HG02798 (cell line): ENCODE measurements at regions not wholly inside any gene's neighbourhood (a gene's known extent, or its start where the extent isn't known, plus 50 kb on each side); places are given as distances from the start of the nearest gene placed in this dataset.

Experiments
- ATAC-seq: cut with Tn5 transposase; IDR thresholded peaks from one replicate; pipeline ENCODE4 v1.9.1; 2021; ENCODE audit warnings: mild to moderate bottlenecking; ENCODE audit not compliant: unreplicated experiment, poor library complexity

GRCh38 chr4:144300616-144301015 is 160.1 kb upstream of the GYPA start:
- ATAC-seq = no peak

GRCh38 chr4:144302704-144303536 is 162.4 kb upstream of the GYPA start:
- no peak for ATAC-seq

- ATAC-seq = no peak
Measured at GRCh38 chr4:144304025-144304424, 163.5 kb upstream of the GYPA start.

DNA sequence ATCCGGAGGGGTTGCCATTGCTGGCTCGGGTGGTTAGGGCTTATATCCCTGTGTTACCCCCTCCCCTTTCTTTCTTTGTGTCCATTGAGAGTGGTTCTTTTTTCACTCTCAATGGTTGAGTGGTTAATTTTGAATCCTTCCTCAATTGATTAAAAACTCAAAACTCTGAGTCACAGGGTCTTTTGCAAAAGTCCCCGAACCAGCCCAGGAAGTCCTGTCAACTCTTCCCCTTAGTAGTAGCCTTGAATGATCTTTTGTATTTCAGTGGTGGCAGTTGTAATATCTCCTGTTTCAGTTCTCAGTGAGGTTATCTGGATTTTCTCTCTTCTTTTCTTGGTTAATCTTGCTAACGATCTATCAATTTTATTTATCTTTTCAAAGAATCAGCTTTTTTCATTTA is 170.0 kb upstream of the GYPA start:
- no peak for ATAC-seq

DNA sequence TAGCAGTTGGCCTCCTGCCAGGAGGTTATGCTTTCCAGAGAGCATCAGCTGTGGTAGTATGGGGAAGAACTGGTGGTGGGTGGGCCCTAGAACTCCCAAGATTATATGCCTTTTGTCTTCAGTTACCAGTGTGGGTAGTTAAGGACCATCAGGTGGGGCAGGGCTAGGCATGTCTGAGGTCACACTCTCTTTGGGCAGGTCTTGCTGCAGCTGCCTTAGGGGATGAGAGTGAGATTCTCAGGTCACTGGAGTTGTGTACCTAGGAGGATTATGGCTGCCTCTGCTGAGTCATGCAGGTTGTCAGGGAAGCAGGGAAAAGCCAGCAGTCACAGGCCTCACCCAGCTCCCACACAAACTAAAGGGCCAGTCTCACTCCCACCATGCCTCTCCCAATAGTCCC is 172.9 kb upstream of the GYPA start:
- no peak for ATAC-seq

GRCh38 chr4:144316869-144317268 is 176.4 kb upstream of the GYPA start:
- ATAC-seq = no peak

DNA sequence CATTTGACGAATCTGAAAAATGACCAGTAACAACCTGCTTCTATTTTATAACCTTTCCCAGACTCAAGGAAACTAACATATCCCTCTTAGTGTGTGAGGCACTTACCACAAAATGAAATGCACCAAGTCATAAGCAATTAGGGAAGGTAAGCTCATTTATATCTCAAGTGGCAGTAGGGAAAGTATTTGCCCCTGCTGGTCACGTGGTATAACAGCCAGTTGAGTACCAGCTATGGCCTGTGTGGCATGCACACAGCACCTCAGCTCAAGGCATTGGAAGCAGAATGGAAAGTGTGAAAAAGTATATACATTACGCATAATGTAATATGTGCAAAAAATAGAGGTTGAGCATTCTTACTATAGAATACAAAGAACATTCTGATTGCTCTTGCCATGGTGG is 178.3 kb upstream of the GYPA start:
- ATAC-seq = no peak

GRCh38 chr4:144336633-144337032 is 196.1 kb upstream of the GYPA start:
- no peak for ATAC-seq

DNA sequence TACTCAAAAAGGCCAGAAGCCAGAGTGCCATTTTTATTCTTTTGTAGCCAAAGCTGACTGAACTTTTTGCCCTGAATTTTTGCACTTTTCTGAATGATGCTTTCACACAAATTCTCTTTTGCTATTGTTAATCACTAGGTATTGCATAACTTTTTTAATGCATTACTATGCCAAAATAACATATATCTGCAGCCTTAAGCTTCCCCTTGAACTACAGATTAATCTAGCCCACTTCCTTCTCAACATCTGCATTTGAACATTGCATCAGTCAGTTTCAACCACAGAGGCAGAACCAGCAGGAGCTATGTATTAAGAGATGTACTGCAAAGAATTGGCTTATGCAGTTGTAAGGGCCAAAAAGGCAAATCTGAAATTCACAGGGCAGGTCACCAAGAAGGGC is 197.6 kb upstream of the GYPA start:
- no peak for ATAC-seq

- ATAC-seq = no peak
Measured at GRCh38 chr4:144338834-144339233, 198.3 kb upstream of the GYPA start.

GRCh38 chr4:144340931-144341330 is 200.4 kb upstream of the GYPA start:
- ATAC-seq = no peak

DNA sequence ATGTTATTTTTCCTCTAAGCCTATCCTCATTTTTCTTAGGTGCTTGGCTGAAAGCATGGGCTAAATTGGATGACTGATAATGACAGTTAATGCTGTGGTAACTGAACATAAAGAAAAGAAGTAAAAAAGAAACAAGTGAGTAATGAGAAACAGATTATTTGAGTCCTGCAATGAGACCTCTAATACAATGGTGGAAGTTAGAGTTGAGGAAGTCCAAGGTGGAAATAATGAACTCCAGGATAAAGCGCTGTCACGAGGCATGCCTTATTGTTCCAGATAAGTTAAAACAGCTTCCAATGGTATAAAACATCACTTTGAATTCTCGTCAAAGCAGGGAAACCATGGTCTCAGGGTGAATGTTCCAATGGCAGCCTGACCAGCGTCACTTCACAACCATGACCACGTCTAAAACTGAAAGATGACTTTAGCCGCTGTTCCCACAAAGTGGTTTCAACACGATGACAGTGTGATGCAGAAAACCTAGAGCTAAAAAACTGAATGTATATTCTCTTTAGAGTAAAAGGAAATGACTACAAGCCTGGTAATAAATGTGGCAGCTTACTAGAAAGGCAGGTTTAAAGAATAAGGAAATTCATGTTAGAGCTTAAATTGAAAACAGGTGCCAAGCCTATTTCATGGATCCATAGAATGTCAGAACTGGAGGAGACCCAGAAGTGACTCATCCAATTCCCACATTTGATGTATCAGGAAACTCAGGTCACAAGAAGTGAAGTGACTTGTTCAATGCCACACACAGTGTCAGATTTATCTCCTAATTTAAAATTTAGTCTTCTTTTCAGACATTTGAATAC is 202.6 kb upstream of the GYPA start:
- no peak for ATAC-seq

DNA sequence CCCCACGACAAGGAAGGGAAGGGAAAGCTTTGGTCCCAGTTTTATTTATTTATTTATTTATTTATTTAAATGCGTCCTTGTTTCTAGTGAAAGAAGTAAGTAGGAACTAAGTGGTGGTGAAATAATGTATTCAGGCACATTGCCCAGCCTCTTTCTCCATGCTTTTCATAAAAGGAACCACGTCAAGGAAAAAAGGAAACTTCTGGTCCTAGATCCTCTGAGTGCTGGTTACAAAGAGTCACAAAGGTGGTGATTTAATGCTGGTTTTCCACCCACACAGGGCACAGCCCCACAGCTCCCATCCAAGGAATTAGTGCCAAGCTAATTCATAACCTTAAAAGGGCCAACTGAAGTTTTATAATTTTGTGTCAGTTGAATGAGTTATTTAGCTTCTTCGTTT is 206.6 kb upstream of the GYPA start:
- ATAC-seq = no peak

- ATAC-seq = no peak
Measured at GRCh38 chr4:144350706-144351105, 210.2 kb upstream of the GYPA start.

- no peak for ATAC-seq
Measured at GRCh38 chr4:144351306-144351705, 210.8 kb upstream of the GYPA start.

DNA sequence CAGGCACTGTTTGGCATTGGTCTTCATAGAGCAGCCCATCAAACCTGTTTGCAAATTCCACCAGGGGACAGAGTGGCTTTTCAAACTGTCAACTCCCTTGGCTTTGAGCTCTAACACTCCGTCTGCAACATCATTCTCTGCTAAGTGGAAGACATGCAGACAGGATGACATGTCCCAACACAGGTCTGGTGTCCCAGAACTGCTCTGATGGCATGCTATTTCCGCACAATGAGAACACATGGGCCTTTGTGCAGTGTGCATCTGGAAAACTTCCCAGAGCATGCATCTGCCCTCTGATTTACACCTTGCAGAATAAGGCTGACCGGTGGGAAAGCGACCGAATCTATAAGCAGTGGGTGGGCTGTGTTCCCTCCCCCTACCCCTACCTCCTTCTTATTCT is 212.8 kb upstream of the GYPA start:
- no peak for ATAC-seq

DNA sequence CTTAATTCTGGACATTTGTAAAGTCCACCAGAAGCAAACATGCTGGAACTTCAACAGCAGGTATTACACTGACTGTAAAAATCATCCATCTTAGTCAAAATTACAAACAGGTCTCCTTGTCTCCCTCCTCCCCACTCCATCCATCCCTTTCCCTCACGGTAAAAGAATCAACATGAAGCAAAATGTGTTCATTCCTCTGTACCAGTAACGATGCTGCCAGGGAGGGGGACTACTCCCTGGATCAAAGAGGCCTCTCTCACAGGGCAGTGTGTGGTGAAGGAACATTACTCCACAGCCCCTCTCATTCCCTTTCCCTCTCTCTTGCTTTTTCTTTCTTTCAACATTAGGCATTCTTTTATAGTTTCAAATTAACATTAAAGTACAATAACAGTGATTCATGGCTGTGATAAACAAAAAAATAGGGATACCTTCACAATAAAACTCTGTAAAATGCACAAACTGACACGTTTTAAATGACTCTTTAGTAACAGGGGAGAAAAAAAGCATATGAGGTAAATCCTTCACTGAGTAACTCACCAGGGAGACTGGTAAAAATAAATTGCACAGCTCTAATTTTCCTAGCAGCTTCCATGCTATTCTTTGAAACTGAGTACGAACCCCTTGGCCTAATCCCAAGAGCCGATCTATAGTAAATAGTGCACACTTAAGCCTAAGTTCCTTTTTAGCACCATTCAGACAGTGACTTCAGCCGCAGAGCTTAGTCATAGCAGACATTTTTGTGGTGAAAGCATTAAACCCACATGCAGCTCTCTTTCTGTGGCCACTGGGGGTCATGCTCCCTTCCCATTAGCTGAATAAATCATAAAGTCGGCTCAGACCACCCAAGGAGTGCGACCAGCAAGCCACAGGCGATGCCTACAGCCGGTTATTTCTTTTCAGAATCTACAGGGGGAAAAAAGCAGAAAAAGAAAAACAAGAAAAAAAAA is 215.6 kb upstream of the GYPA start:
- ATAC-seq = peak; percentile 93

DNA sequence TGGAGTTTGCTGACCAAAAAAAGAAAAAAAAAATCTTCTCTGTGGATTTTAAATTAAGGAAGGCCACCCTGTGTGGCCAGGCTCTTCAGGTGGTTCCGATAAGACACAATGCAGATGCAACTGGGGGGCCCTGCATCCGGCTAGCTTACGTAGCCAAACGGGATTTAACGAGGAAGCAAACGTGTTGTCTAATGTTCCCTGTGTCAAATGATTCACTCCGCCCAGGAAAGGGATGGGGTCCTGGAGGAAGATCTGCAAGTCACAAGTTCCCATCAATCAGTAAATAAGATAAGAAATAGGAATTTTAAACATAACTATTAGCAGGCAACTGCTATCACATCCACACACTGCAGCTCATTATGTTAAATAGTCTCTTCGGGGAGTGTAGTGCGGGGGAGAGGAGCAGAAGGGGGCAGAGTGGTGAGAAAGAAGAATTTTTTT is 216.4 kb upstream of the GYPA start:
- ATAC-seq = no peak

DNA sequence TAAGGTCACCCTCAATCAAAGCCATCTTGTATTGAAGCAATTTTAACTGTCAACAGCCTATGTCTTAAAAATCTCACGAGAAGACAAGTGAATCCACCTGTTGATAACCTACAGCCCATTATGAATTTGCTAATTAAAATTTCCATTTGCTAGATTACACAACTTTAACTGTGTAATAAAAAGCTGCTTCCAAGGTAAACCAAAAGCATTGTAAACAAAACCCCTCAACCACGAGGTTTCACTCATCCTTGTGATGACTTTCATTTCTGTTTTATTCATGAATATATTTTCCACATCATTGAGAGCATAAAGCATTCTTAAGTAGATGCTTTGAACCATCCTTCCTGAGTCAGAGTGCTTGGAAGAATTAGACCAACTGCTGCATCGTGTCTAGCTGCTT is 217.5 kb upstream of the GYPA start:
- no peak for ATAC-seq

- ATAC-seq = no peak
Measured at GRCh38 chr4:144360146-144360793, 219.8 kb upstream of the GYPA start.
